ENCODE measurements at regions not wholly inside any gene's neighbourhood (a gene's known extent, or its start where the extent isn't known, plus 50 kb on each side); places are given as distances from the start of the nearest gene placed in this dataset.

DNA sequence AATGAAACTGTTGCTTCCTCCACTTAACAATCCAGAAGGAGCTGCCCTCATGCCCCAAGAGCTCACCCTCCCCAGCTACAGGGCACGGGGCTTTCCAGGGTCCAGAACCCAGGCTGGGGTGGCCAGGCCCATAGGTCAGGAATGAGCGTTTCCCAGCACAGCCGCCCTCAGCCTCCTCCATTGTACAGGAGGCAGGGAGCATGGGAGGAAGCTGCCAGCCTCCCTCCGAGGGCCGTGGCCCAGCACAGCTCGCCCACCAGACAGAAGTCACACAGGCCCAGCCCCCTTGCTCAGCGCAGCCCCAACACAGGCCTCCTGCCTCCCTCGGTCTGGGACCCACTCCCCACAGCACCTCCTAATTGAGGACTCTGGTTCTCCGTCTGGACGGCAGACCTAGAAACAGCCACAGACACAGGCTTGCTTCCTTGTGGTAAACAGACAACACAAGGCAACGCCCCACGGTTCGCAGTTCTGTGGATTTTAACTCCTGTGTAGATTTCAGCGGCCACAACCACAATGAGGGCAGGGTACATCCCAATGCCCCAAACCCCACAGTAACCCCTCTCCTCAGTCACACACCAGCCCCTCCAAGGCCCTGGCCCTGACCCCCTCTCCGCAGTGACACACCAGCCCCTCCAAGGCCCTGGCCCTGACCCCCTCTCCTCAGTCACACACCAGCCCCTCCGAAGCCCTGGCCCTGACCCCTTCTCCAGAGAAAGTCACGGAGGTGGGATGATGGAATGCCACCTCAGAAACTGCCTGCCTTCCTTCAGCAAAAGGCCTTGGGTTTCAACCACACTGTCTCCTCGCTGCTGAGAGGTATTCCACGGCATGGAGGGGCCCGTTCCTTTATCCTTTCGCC is 173.5 kb downstream of the DLL1 start:
- no peak for FAIRE-seq
- peaks cover 9% of the 10 kb centered on the region for H3K9me3 Mint-ChIP-seq (ENCODE audit: unreplicated experiment)
- no peaks in the 10 kb centered on the region for H3K4me1 Mint-ChIP-seq (ENCODE audit: low read depth, unreplicated experiment)
- no peaks in the 10 kb centered on the region for H3K79me2 ChIP-seq (ENCODE audit: insufficient read depth, low read length)
- no peak overlapping the region for H3K4me3 ChIP-seq (ENCODE audit: insufficient read depth, low read depth, low read length)
- no peaks in the 10 kb centered on the region for H3K4me1 ChIP-seq (ENCODE audit: insufficient read depth, low read length)
- no peaks in the 10 kb centered on the region for H4K20me1 ChIP-seq (ENCODE audit: insufficient read depth, low read length)
- TF ChIP-seq EZH2 (IDR thresholded peaks at IDR 0.05; ENCODE audit: insufficient read depth, low read length), result no peak
- TF ChIP-seq, protein P1, sequence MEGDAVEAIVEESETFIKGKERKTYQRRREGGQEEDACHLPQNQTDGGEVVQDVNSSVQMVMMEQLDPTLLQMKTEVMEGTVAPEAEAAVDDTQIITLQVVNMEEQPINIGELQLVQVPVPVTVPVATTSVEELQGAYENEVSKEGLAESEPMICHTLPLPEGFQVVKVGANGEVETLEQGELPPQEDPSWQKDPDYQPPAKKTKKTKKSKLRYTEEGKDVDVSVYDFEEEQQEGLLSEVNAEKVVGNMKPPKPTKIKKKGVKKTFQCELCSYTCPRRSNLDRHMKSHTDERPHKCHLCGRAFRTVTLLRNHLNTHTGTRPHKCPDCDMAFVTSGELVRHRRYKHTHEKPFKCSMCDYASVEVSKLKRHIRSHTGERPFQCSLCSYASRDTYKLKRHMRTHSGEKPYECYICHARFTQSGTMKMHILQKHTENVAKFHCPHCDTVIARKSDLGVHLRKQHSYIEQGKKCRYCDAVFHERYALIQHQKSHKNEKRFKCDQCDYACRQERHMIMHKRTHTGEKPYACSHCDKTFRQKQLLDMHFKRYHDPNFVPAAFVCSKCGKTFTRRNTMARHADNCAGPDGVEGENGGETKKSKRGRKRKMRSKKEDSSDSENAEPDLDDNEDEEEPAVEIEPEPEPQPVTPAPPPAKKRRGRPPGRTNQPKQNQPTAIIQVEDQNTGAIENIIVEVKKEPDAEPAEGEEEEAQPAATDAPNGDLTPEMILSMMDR (IDR thresholded peaks at IDR 0.05; ENCODE audit: insufficient read depth, low read depth, low read length), result no peak
- no peaks in the 10 kb centered on the region for H3K27me3 ChIP-seq (ENCODE audit: insufficient read depth, low read length)
- H3K27ac Mint-ChIP-seq (ENCODE audit: unreplicated experiment), result no peak overlapping the region
- no peak overlapping the region for H3K9ac ChIP-seq (ENCODE audit: low read length)
- no peak overlapping the region for H3K4me3 Mint-ChIP-seq (ENCODE audit: unreplicated experiment)
- H3K36me3 Mint-ChIP-seq (ENCODE audit: low read depth, unreplicated experiment), result peaks cover 2% of the 10 kb centered on the region
- H3K27ac ChIP-seq (ENCODE audit: low read depth, low read length), result no peak overlapping the region
- DNase-seq (ENCODE audit: low read depth), result no peak
- no peak overlapping the region for H2AFZ ChIP-seq (ENCODE audit: low read depth, low read length)
- peaks cover 23% of the 10 kb centered on the region for H3K27me3 Mint-ChIP-seq (ENCODE audit: low read depth, unreplicated experiment)
- H3K36me3 ChIP-seq (ENCODE audit: insufficient read depth, low read length), result no peaks in the 10 kb centered on the region
- H3K4me2 ChIP-seq (ENCODE audit: low read length), result no peak overlapping the region
- H3K9me3 ChIP-seq (ENCODE audit: insufficient read depth, low read depth, low read length), result peaks cover 3% of the 10 kb centered on the region

DNA sequence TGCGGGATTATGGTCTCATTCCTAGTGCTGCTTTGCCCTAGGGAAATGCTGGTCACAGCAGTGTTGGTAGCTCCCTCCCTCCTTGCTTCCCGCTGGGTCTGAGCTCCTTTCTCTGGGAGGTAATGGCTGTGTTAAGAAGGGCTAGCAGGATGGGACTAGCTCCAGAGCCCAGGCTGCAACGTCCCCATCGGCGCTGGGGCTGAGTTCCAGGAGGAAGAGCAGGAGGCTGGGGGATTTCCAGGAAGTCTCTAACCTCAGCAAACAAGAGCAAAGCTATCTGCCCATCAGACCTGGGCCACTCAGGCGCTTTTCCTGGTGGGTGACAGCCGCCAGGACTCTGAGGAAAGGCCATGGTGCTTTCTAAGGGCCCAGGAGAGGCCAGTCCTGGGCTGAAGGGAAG is 174.2 kb downstream of the DLL1 start:
- Histone ChIP-seq H3K4me1 (ENCODE audit: insufficient read depth, low read length) (no peaks in the 10 kb centered on the region), H3K79me2 (ENCODE audit: insufficient read depth, low read length) (no peaks in the 10 kb centered on the region), H3K9ac (ENCODE audit: low read length) (no peak overlapping the region), H3K36me3 (ENCODE audit: insufficient read depth, low read length) (no peaks in the 10 kb centered on the region), H4K20me1 (ENCODE audit: insufficient read depth, low read length) (no peaks in the 10 kb centered on the region), H3K9me3 (ENCODE audit: insufficient read depth, low read depth, low read length) (peaks cover 3% of the 10 kb centered on the region), H3K4me3 (ENCODE audit: insufficient read depth, low read depth, low read length) (no peak overlapping the region), H3K4me2 (ENCODE audit: low read length) (no peak overlapping the region), H2AFZ (ENCODE audit: low read depth, low read length) (no peak overlapping the region), H3K27ac (ENCODE audit: low read depth, low read length) (no peak overlapping the region), H3K27me3 (ENCODE audit: insufficient read depth, low read length) (no peaks in the 10 kb centered on the region)
- Mint-ChIP-seq H3K4me3 (ENCODE audit: unreplicated experiment) (no peak overlapping the region), H3K27ac (ENCODE audit: unreplicated experiment) (no peak overlapping the region), H3K4me1 (ENCODE audit: low read depth, unreplicated experiment) (no peaks in the 10 kb centered on the region), H3K27me3 (ENCODE audit: low read depth, unreplicated experiment) (peaks cover 23% of the 10 kb centered on the region), H3K36me3 (ENCODE audit: low read depth, unreplicated experiment) (peaks cover 2% of the 10 kb centered on the region), H3K9me3 (ENCODE audit: unreplicated experiment) (peaks cover 8% of the 10 kb centered on the region)
- FAIRE-seq, result no peak
- no peak for TF ChIP-seq EZH2 (IDR thresholded peaks at IDR 0.05; ENCODE audit: insufficient read depth, low read length)
- TF ChIP-seq, protein P1 (IDR thresholded peaks at IDR 0.05; ENCODE audit: insufficient read depth, low read depth, low read length), result no peak
- DNase-seq (ENCODE audit: low read depth), result no peak

Measured in astrocyte (in vitro differentiated cells and primary cell).